ENCODE measurements at regions not wholly inside any gene's neighbourhood (a gene's known extent, or its start where the extent isn't known, plus 50 kb on each side); places are given as distances from the start of the nearest gene placed in this dataset.

- WGBS, 2 experiments (ENCODE audit: extremely low coverage in 1 of 2, insufficient coverage in 1 of 2, insufficient read length in 1 of 2, insufficient replicate concordance in 2 of 2, low coverage in 1 of 2, low lambda C conversion rate in 2 of 2, missing lambda C conversion rate in 1 of 2), result 91% methylated on average over 4 of the region's 4 CpGs; no CpG with 5 or more reads in 1 of the 2 experiments
- H2BK5ac ChIP-seq (ENCODE audit: low read depth, low read length), result no peak overlapping the region
- no peak overlapping the region for H4K91ac ChIP-seq (replicated peaks; ENCODE audit: insufficient read length, low read length)
- H3K23me2 ChIP-seq (ENCODE audit: low read depth, low read length), result no peaks in the 10 kb centered on the region; the same call in 1 of the 2 replicates
- H4K8ac ChIP-seq (ENCODE audit: extremely low read depth, insufficient read depth, low read length), result no peak overlapping the region
- H2BK120ac ChIP-seq (replicated peaks; ENCODE audit: low read depth, low read length), result no peak overlapping the region
- no peak overlapping the region for H2AFZ ChIP-seq (ENCODE audit: low read length)
- H2BK20ac ChIP-seq (ENCODE audit: low read length), result no peak overlapping the region
- H3K14ac ChIP-seq (ENCODE audit: insufficient read length), result no peak overlapping the region
- DNase-seq (ENCODE audit: low read depth in 1 of 2, low spot score in 2 of 2) (no peak), FAIRE-seq (no peak)
- H3K56ac ChIP-seq (replicated peaks; ENCODE audit: insufficient read length, low read depth, low read length), result no peak overlapping the region
- H4K5ac ChIP-seq (ENCODE audit: insufficient read length, low read depth, low read length), result no peak overlapping the region
- H3K4ac ChIP-seq (replicated peaks; ENCODE audit: insufficient read length, low read depth, low read length), result no peak overlapping the region
- H3K23ac ChIP-seq (ENCODE audit: insufficient read length), result no peak overlapping the region
- H3K79me2 ChIP-seq (ENCODE audit: control insufficient read depth in 1 of 2, insufficient read depth in 2 of 2, low read length in 2 of 2), result no peaks in the 10 kb centered on the region
- H3K27ac ChIP-seq (ENCODE audit: low read depth, low read length), result no peak overlapping the region
- no peak overlapping the region for H3K9ac ChIP-seq (replicated peaks in 1 of 4; ENCODE audit: extremely low read depth in 1 of 4, low read depth in 3 of 4, low read length in 3 of 4)
- no peaks in the 10 kb centered on the region for H3K4me1 ChIP-seq (replicated peaks in 1 of 4; ENCODE audit: control insufficient read depth in 3 of 4, insufficient read depth in 4 of 4, low read length in 3 of 4)
- no peak overlapping the region for H2BK12ac ChIP-seq (ENCODE audit: low read depth, low read length)
- peaks cover 0 to 2% of the 10 kb centered on the region in 2 experiments for H4K20me1 ChIP-seq (replicated peaks in 1 of 2; ENCODE audit: control insufficient read depth in 1 of 2, insufficient read depth in 2 of 2, low read length in 2 of 2)
- no peak overlapping the region for H3K4me3 ChIP-seq (ENCODE audit: extremely low read depth in 1 of 4, insufficient read depth in 2 of 4, low read depth in 3 of 4, low read length in 4 of 4)
- H3K79me1 ChIP-seq (ENCODE audit: low read depth, low read length), result no peaks in the 10 kb centered on the region
- ChIA-PET CTCF (ENCODE audit: partially characterized antibody) (interaction anchor here (0.7 to 2.7 kb wide), 6 partner anchors 11 to 519 kb away, joined by 3 to 11 read pairs (median 6); no protein-coding TSS in a partner anchor), POLR2A (ENCODE audit: partially characterized antibody) (interaction anchor here (0.6 kb wide), 1 partner anchor 31 kb away, joined by 6 read pairs; no protein-coding TSS in a partner anchor)
- no peaks in the 10 kb centered on the region for H3K27me3 ChIP-seq (replicated peaks in 1 of 4; ENCODE audit: control insufficient read depth in 3 of 4, extremely low read depth in 1 of 4, insufficient read depth in 3 of 4, low read length in 3 of 4)
- no peak for TF ChIP-seq RBBP5 (IDR thresholded peaks at IDR 0.05; ENCODE audit: borderline replicate concordance, low read depth, low read length)
- TF ChIP-seq, protein P1, sequence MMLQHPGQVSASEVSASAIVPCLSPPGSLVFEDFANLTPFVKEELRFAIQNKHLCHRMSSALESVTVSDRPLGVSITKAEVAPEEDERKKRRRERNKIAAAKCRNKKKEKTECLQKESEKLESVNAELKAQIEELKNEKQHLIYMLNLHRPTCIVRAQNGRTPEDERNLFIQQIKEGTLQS (IDR thresholded peaks at IDR 0.05; ENCODE audit: insufficient read depth, low read depth, low read length), result no peak
- no peak for TF ChIP-seq GABPA (IDR thresholded peaks at IDR 0.05; ENCODE audit: borderline replicate concordance, insufficient read depth, low read length)
- TF ChIP-seq SP1 (IDR thresholded peaks at IDR 0.05; ENCODE audit: low read depth, low read length), result no peak
- TF ChIP-seq RNF2 (IDR thresholded peaks at IDR 0.05; ENCODE audit: borderline replicate concordance, low read depth, low read length, missing control alignments, poor library complexity, severe bottlenecking), result no peak
- no peak for TF ChIP-seq SIRT6 (IDR thresholded peaks at IDR 0.05; ENCODE audit: low read length)
- no peak for TF ChIP-seq CHD1 (IDR thresholded peaks at IDR 0.05; ENCODE audit: low read depth, low read length)
- no peak for TF ChIP-seq ATF2 (IDR thresholded peaks at IDR 0.05; ENCODE audit: low read length)
- TF ChIP-seq TAF1 (IDR thresholded peaks at IDR 0.05; ENCODE audit: low read depth, low read length), result no peak
- no peak for TF ChIP-seq ASH2L (IDR thresholded peaks at IDR 0.05; ENCODE audit: low read length)
- TF ChIP-seq RXRA (IDR thresholded peaks at IDR 0.05; ENCODE audit: insufficient read depth, low read depth, low read length), result no peak
- TF ChIP-seq KDM5A (IDR thresholded peaks at IDR 0.05; ENCODE audit: low read length), result no peak
- no peak for TF ChIP-seq TBP (IDR thresholded peaks at IDR 0.05; ENCODE audit: low read depth, low read length)
- H3K18ac ChIP-seq (ENCODE audit: extremely low read depth, low read length), result no peak overlapping the region
- no peak overlapping the region for H2BK15ac ChIP-seq (ENCODE audit: low read length)
- H2AK5ac ChIP-seq (ENCODE audit: low read depth, low read length), result no peak overlapping the region
- no peak overlapping the region for H3K4me2 ChIP-seq (ENCODE audit: insufficient read depth in 1 of 2, low read depth in 2 of 2, low read length in 2 of 2)
- no peaks in the 10 kb centered on the region for H3K9me3 ChIP-seq (ENCODE audit: insufficient read depth in 2 of 2, low read depth in 1 of 2, low read length in 1 of 2)
- no peaks in the 10 kb centered on the region for H3K36me3 ChIP-seq (ENCODE audit: control insufficient read depth in 2 of 4, insufficient read depth in 4 of 4, low read length in 3 of 4)
Measured at GRCh38 chr9:90112788-90113187, 508.0 kb downstream of the GADD45G start.

All from H1 (cell line).